ENCODE measurements at regions not wholly inside any gene's neighbourhood (a gene's known extent, or its start where the extent isn't known, plus 50 kb on each side); places are given as distances from the start of the nearest gene placed in this dataset.
A peak's percentile ranks its signal among the peaks of the same experiment; 100 is the strongest.

GRCh38 chr14:65335411-65335947 is 77.1 kb upstream of the FUT8 start:
- Histone ChIP-seq H3K27me3 (ENCODE audit: insufficient read depth) (no peaks in the 10 kb centered on the region), H3K4me3 (ENCODE audit: low read depth in 2 of 2, low read length in 1 of 2) (no peak overlapping the region), H2AFZ (ENCODE audit: low read depth) (no peak overlapping the region), H3K9me3 (no peaks in the 10 kb centered on the region), H4K20me1 (ENCODE audit: insufficient read depth) (no peaks in the 10 kb centered on the region), H3K4me1 (ENCODE audit: control insufficient read depth in 1 of 2, insufficient read depth in 2 of 2, low read depth in 1 of 2, low read length in 1 of 2) (peaks cover 5 to 7% of the 10 kb centered on the region in 2 experiments; a peak in 2 of 4 replicates), H3F3A (replicated peaks; ENCODE audit: insufficient read depth) (no peaks in the 10 kb centered on the region), H3K9ac (no peak overlapping the region), H3K36me3 (replicated peaks in 1 of 2; ENCODE audit: control insufficient read depth in 1 of 2, insufficient read depth in 2 of 2, low read length in 1 of 2) (no peaks in the 10 kb centered on the region), H3K27ac (ENCODE audit: low read depth in 2 of 2, low read length in 1 of 2) (peak overlapping the region in 1 of 2 experiments; percentile 88; a peak in 2 of 4 replicates), H3K4me2 (no peak overlapping the region), H3K79me2 (ENCODE audit: insufficient read depth) (no peaks in the 10 kb centered on the region), H3K9me2 (no peaks in the 10 kb centered on the region)
- ChIA-PET CTCF (no interaction called here), POLR2A (no interaction called here)
- DNase-seq = no peak
- TF ChIP-seq RFX5 (IDR thresholded peaks at IDR 0.05; ENCODE audit: low read length) (no peak), RAD21 (IDR thresholded peaks at IDR 0.05; ENCODE audit: low read length) (no peak), TEAD4 (IDR thresholded peaks at IDR 0.05; ENCODE audit: borderline replicate concordance, insufficient read depth) (no peak), FOSL2 (IDR thresholded peaks at IDR 0.05; ENCODE audit: borderline replicate concordance, low read depth) (no peak), FOXM1 (IDR thresholded peaks at IDR 0.05; ENCODE audit: low read depth) (no peak), REST (IDR thresholded peaks at IDR 0.05; ENCODE audit: low read depth, low read length) (no peak), SMC3 (IDR thresholded peaks at IDR 0.05; ENCODE audit: low read depth, low read length) (no peak), USF2 (IDR thresholded peaks at IDR 0.05; ENCODE audit: borderline replicate concordance, low read depth, low read length) (no peak), ELF1 (IDR thresholded peaks at IDR 0.05) (no peak), RCOR1 (IDR thresholded peaks at IDR 0.05; ENCODE audit: low read length) (no peak)
- 97% methylated on average over 4 of the region's 4 CpGs for WGBS (ENCODE audit: low lambda C conversion rate)

- CTCF ChIA-PET = no interaction called here
- Histone ChIP-seq H3K27me3 (ENCODE audit: insufficient read depth) (no peaks in the 10 kb centered on the region), H3F3A (replicated peaks; ENCODE audit: insufficient read depth) (no peaks in the 10 kb centered on the region), H3K4me1 (ENCODE audit: control insufficient read depth in 1 of 2, insufficient read depth in 2 of 2, low read depth in 1 of 2, low read length in 1 of 2) (peaks cover 5 to 7% of the 10 kb centered on the region in 2 experiments; a peak in 2 of 4 replicates), H3K9ac (no peak overlapping the region), H4K20me1 (ENCODE audit: insufficient read depth) (no peaks in the 10 kb centered on the region), H3K79me2 (ENCODE audit: insufficient read depth) (no peaks in the 10 kb centered on the region), H3K27ac (ENCODE audit: low read depth in 2 of 2, low read length in 1 of 2) (peak overlapping the region; percentile 48 to 69; a peak in 2 of 4 replicates), H3K9me3 (no peaks in the 10 kb centered on the region), H3K4me3 (ENCODE audit: low read depth in 2 of 2, low read length in 1 of 2) (no peak overlapping the region), H3K36me3 (replicated peaks in 1 of 2; ENCODE audit: control insufficient read depth in 1 of 2, insufficient read depth in 2 of 2, low read length in 1 of 2) (no peaks in the 10 kb centered on the region), H3K4me2 (no peak overlapping the region), H2AFZ (ENCODE audit: low read depth) (peak overlapping the region; percentile 49), H3K9me2 (no peaks in the 10 kb centered on the region)
- 43% methylated on average over 2 of the region's 2 CpGs for WGBS (ENCODE audit: low lambda C conversion rate)
- POLR2A ChIA-PET = no interaction called here
- no peak for DNase-seq
- TF ChIP-seq JUND (IDR thresholded peaks at IDR 0.05) = peak; percentile 30; the same call in 1 of the 2 replicates
- no peak for TF ChIP-seq GABPA (IDR thresholded peaks at IDR 0.05; ENCODE audit: low read depth)
- no peak for TF ChIP-seq MAX (IDR thresholded peaks at IDR 0.05; ENCODE audit: low read depth)
- peak; percentile 49; the same call in 1 of the 2 replicates for TF ChIP-seq FOSL2 (IDR thresholded peaks at IDR 0.05; ENCODE audit: borderline replicate concordance, low read depth)
- TF ChIP-seq RCOR1 (IDR thresholded peaks at IDR 0.05; ENCODE audit: low read length) = no peak
- TF ChIP-seq USF2 (IDR thresholded peaks at IDR 0.05; ENCODE audit: borderline replicate concordance, low read depth, low read length) = no peak
Measured at GRCh38 chr14:65336191-65336591, 76.3 kb upstream of the FUT8 start.

Data from SK-N-SH (cell line).